SK-N-DZ (cell line): ENCODE measurements at regions not wholly inside any gene's neighbourhood (a gene's known extent, or its start where the extent isn't known, plus 50 kb on each side); places are given as distances from the start of the nearest gene placed in this dataset.

Source experiments
- DNase-seq: peaks from one replicate; pipeline ENCODE4 v3.0.0-alpha.2; 2015; ENCODE audit warnings: low spot score

- no peak for DNase-seq
Observed at GRCh38 chr13:73411067-73411809, 352.4 kb downstream of the KLF5 start.

GRCh38 chr13:73406454-73406853 lies 347.6 kb downstream of the KLF5 start:
- DNase-seq: no peak

- DNase-seq: no peak
Observed at GRCh38 chr13:73404581-73404980, 345.8 kb downstream of the KLF5 start.

- DNase-seq: no peak
Observed at GRCh38 chr13:73403355-73404120, 344.7 kb downstream of the KLF5 start.

GRCh38 chr13:73401769-73402168 lies 343.0 kb downstream of the KLF5 start:
- no peak for DNase-seq

- DNase-seq: no peak
Observed at GRCh38 chr13:73399347-73400216, 340.8 kb downstream of the KLF5 start.

- DNase-seq: no peak
Observed at GRCh38 chr13:73397496-73398305, 338.9 kb downstream of the KLF5 start.

- DNase-seq: no peak
Observed at GRCh38 chr13:73394066-73394465, 335.3 kb downstream of the KLF5 start.

GRCh38 chr13:73390100-73390499 lies 331.3 kb downstream of the KLF5 start:
- no peak for DNase-seq

- no peak for DNase-seq
Observed at GRCh38 chr13:73388586-73388985, 329.8 kb downstream of the KLF5 start.

GRCh38 chr13:73387318-73387717 lies 328.5 kb downstream of the KLF5 start:
- no peak for DNase-seq

GRCh38 chr13:73385848-73386247 lies 327.0 kb downstream of the KLF5 start:
- DNase-seq: no peak

- DNase-seq: no peak
Observed at GRCh38 chr13:73372666-73373627, 314.1 kb downstream of the KLF5 start.

- DNase-seq: no peak
Observed at GRCh38 chr13:73370066-73370465, 311.3 kb downstream of the KLF5 start.

GRCh38 chr13:73369095-73369494 lies 310.3 kb downstream of the KLF5 start:
- no peak for DNase-seq

GRCh38 chr13:73368608-73369007 lies 309.8 kb downstream of the KLF5 start:
- no peak for DNase-seq

- no peak for DNase-seq
Observed at GRCh38 chr13:73367886-73368285, 309.1 kb downstream of the KLF5 start.

- no peak for DNase-seq
Observed at GRCh38 chr13:73366241-73366640, 307.4 kb downstream of the KLF5 start.

GRCh38 chr13:73365681-73366080 lies 306.9 kb downstream of the KLF5 start:
- no peak for DNase-seq

GRCh38 chr13:73365252-73365651 lies 306.4 kb downstream of the KLF5 start:
- DNase-seq: no peak
